HepG2 (cell line): ENCODE measurements at regions not wholly inside any gene's neighbourhood (a gene's known extent, or its start where the extent isn't known, plus 50 kb on each side); places are given as distances from the start of the nearest gene placed in this dataset.

Source experiments
- ATAC-seq: fragments of 200-7000 bp; cut with Tn5 transposase; 3 replicates; pipeline ENCODE4 v1.9.1; 2020; ENCODE audit warnings: mild to moderate bottlenecking, moderate library complexity
- BruUV-seq: library from RNA; stranded (reverse); fragments of 400-500 nt; replicated peaks from 2 replicates; lab custom pipeline; 2021; lab: Mats Ljungman, UMichigan
- CTCF ChIA-PET: fragments of 300-600 bp; formaldehyde crosslinking; extraction: SDS; loops from one replicate; lab custom pipeline; 2021; ENCODE audit warnings: low total read pairs, inconsistent platforms, low intra/inter-chr PET ratio; lab: Yijun Ruan, JAX
- POLR2A ChIA-PET: fragments of 350-600 bp; sonication (Branson Sonifier 250); formaldehyde crosslinking; loops from one replicate; lab custom pipeline; 2020; ENCODE audit warnings: antibody characterized with exemption, inconsistent platforms; lab: Yijun Ruan, JAX
- DNase-seq: peaks from one replicate; pipeline ENCODE4 v3.0.0-alpha.2; 2015; ENCODE audit warnings: low spot score
- FAIRE-seq: peaks from 3 replicates; lab custom pipeline; 2011; peaks lifted over from hg19 to GRCh38; lab: Jason Lieb, UNC
- H2AFZ ChIP-seq: one replicate; pipeline ENCODE4 v1.6.1; 2011; ENCODE audit warnings: low read length, inconsistent platforms
- H3K27ac ChIP-seq: fragments of 300-600 bp; 3 replicates; pipeline ENCODE4 v1.8.0; 2011; ENCODE audit warnings: mixed run types, mild to moderate bottlenecking, mixed read lengths, low read length, inconsistent platforms; ENCODE audit not compliant: insufficient read depth; ENCODE audit errors: extremely low read length
- H3K27me3 ChIP-seq, 2 experiments: fragments of 200-600 bp in 1 of 2; 2 replicates in 1 of 2; 3 replicates in 1 of 2; pipeline versions ENCODE4 v1.6.0 to v1.8.0; 2011; ENCODE audit warnings: low read length in 2 of 2, mild to moderate bottlenecking in 2 of 2, moderate library complexity in 2 of 2, inconsistent platforms in 1 of 2; ENCODE audit not compliant: insufficient read depth in 2 of 2, control insufficient read depth in 1 of 2
- H3K36me3 ChIP-seq, 2 experiments: fragments of 200-600 bp in 1 of 2; replicated peaks in 1 of 2; 2 replicates in 1 of 2; 3 replicates in 1 of 2; pipeline versions ENCODE4 v1.5.1 to v1.8.0; 2011; ENCODE audit warnings: low read length in 2 of 2, inconsistent platforms in 1 of 2; ENCODE audit not compliant: insufficient read depth in 2 of 2, control insufficient read depth in 1 of 2
- H3K4me1 ChIP-seq: 2 replicates; pipeline ENCODE4 v1.5.1; 2012; ENCODE audit warnings: low read length, inconsistent platforms; ENCODE audit not compliant: insufficient read depth
- H3K4me2 ChIP-seq: 2 replicates; pipeline ENCODE4 v1.6.0; 2011; ENCODE audit warnings: low read depth, low read length, inconsistent platforms
- H3K4me3 ChIP-seq, 3 experiments: fragments of 200-600 bp in 1 of 3; sonication (generic), shearing (Covaris generic) in 1 of 3; replicated peaks in 1 of 3; 2 replicates each; pipeline ENCODE4 v1.5.1; 2011 to 2016; ENCODE audit warnings: low read length in 3 of 3, inconsistent platforms in 2 of 3, low read depth in 2 of 3, mild to moderate bottlenecking in 2 of 3, control low read depth in 1 of 3, mixed read lengths in 1 of 3; ENCODE audit not compliant: insufficient read depth in 1 of 3
- H3K79me2 ChIP-seq: one replicate; pipeline ENCODE4 v1.6.1; 2011; ENCODE audit warnings: low read length, inconsistent platforms; ENCODE audit not compliant: insufficient read depth
- H3K9ac ChIP-seq: 2 replicates; pipeline ENCODE4 v1.6.0; 2011; ENCODE audit warnings: mild to moderate bottlenecking, low read depth, low read length, inconsistent platforms; ENCODE audit not compliant: insufficient read depth
- H3K9me3 ChIP-seq: 2 replicates; pipeline ENCODE4 v1.5.1; 2012; ENCODE audit warnings: mild to moderate bottlenecking, low read length
- H4K20me1 ChIP-seq: 2 replicates; pipeline ENCODE4 v1.6.0; 2011; ENCODE audit warnings: inconsistent platforms, mild to moderate bottlenecking, low read length, moderate library complexity; ENCODE audit not compliant: insufficient read depth
- BCLAF1 ChIP-seq: fragments of 450-650 bp; IDR thresholded peaks from 2 replicates; pipeline ENCODE4 v1.6.1; 2017; ENCODE audit warnings: mild to moderate bottlenecking
- HHEX ChIP-seq: IDR thresholded peaks from 2 replicates; pipeline ENCODE4 v1.6.1; 2016; ENCODE audit warnings: control low read depth
- RNF219 ChIP-seq: sonication (generic); formaldehyde crosslinking; IDR thresholded peaks from 2 replicates; pipeline ENCODE4 v1.5.0; 2020; ENCODE audit warnings: mild to moderate bottlenecking, missing genetic modification reagents
- SMARCC2 ChIP-seq: fragments of 450-650 bp; IDR thresholded peaks from 2 replicates; pipeline ENCODE4 v1.6.1; 2017; ENCODE audit warnings: antibody characterized with exemption, mild to moderate bottlenecking
- ZNF501 ChIP-seq: sonication (generic); formaldehyde crosslinking; IDR thresholded peaks from 2 replicates; pipeline ENCODE4 v1.5.1; 2020; ENCODE audit warnings: mild to moderate bottlenecking, moderate library complexity, missing genetic modification reagents
- ZNF766 ChIP-seq: sonication (generic); formaldehyde crosslinking; IDR thresholded peaks from 2 replicates; pipeline ENCODE4 v1.5.0; 2020; ENCODE audit warnings: missing genetic modification reagents, borderline replicate concordance
- in situ Hi-C: cut with HindIII; loops from 2 replicates; pipeline ENCODE4 v1.10.0; 2017; ENCODE audit warnings: low pct_unique_long_range_greater_than_20kb; ENCODE audit not compliant: extremely low pct_ligation_motif_present
- intact Hi-C: fragments of 100-400 bp; cut with micrococcal nuclease; formaldehyde crosslinking; loops from one replicate; pipeline ENCODE4 v1.10.0; 2022; ENCODE audit not compliant: unreplicated experiment

GRCh38 chr18:10228326-10228725 lies 226.1 kb upstream of the APCDD1 start:
- no TSS peak for BruUV-seq
- FAIRE-seq = no peak
- TF ChIP-seq RNF219 (CRISPR knock-in tag) = no peak
- no peak for TF ChIP-seq ZNF766 (CRISPR knock-in tag)
- no peak for TF ChIP-seq ZNF501 (CRISPR knock-in tag)
- TF ChIP-seq HHEX = no peak
- no peak for TF ChIP-seq SMARCC2
- no peak for TF ChIP-seq BCLAF1
- TF ChIP-seq, all 625 proteins: peak for 0

More at GRCh38 chr18:10228326-10228725, 226.1 kb upstream of the APCDD1 start:
- in situ Hi-C loops (no loop called here), intact Hi-C loops (no loop called here)
- Histone ChIP-seq H3K36me3 (no peaks in the 10 kb centered on the region), H3K4me1 (no peaks in the 10 kb centered on the region), H2AFZ (no peak overlapping the region), H3K4me3 (no peak overlapping the region), H4K20me1 (no peaks in the 10 kb centered on the region), H3K79me2 (no peaks in the 10 kb centered on the region), H3K9ac (no peak overlapping the region), H3K27ac (no peak overlapping the region), H3K9me3 (peaks cover 7% of the 10 kb centered on the region; the same call in 1 of the 2 replicates), H3K4me2 (no peak overlapping the region), H3K27me3 (no peaks in the 10 kb centered on the region)
- ChIA-PET CTCF (no interaction called here), POLR2A (no interaction called here)
- DNase-seq (no peak), ATAC-seq (no peak)
